GM21367 (cell line): ENCODE measurements at regions not wholly inside any gene's neighbourhood (a gene's known extent, or its start where the extent isn't known, plus 50 kb on each side); places are given as distances from the start of the nearest gene placed in this dataset.

Experiments
- ATAC-seq: cut with Tn5 transposase; IDR thresholded peaks from one replicate; pipeline ENCODE4 v1.9.1; 2021; ENCODE audit not compliant: unreplicated experiment

DNA sequence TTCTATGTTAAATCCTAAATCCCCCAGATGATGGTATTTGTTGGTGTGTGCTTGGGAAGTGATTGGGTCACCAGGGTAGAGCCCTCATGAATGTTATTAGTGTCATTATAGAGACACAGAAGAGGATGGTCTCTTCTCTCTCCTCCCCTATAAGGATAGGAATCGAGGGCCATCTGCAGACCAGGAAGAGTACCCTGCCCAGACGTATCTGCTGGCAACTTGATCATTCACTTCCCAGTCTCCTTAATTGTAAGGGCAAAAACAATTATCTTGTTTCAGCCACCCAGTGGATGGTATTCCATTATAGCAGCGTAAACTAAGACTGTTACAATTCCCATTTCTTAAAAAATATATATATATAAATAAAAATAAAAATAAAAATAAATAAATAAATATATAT lies 892.2 kb downstream of the SI start:
- no peak for ATAC-seq

DNA sequence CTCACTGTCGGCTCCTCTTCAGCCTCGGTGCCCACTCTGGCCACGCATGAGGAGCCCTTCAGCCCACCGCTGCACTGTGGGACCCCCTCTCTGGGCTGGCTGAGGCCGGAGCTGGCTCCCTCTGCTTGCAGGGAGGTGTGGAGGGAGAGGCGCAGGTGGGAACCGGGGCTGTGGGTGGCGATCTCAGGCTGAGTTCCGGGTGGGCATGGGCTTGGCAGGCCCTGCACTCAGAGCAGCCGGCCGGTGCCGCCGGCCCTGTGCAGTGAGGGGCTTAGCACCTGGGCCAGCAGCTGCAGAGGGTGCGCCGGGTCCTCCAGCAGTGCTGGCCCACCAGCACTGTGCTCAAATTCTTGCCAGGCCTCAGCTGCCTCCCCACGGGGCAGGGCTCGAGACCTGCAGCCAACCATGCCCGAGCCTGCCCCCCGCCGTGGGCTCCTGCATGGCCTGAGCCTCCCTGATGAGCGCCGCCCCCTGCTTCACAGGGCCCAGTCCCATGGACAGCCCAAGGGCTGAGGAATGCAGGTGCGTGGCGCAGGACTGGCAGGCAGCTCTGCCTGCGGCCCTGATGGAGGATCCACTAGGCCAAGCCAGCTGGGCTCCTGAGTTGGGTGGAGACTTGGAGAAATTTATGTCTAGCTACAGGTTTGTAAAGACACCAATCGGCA lies 899.1 kb downstream of the SI start:
- no peak for ATAC-seq

DNA sequence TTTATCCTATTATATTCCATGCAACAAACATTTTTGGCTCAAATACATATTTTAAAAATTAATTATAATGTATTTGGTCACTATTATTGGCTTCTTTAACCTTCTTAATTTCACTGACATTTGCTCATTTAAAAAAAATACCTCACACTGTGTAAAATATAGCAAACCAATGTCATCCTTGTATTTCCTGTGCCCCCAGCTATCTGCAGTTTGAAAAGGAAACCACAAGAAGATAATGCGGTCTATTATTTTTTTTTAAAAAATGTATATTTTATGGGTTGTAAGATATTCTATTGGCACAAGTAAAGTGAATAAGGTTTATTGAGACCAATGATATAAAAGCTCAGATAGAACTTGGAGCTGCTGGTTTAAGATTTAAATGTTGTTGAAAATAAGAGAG lies 904.2 kb downstream of the SI start:
- ATAC-seq, result no peak

DNA sequence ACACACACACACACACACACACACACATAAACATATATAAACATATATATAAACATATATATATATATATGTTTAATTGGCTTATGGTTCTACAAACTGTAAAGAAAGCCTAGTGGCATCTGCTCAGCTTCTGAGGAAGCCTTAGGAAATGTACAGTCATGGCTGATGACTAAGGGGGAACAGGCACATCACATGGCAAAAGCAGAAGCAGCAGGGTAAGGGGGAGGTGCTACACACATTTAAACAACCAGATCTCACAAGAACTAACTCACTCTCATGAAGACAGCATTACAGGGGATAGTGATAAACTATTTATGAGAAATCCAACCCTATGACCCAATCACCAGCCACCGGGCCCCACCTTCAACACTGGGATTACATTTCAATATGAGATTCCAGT lies 922.9 kb downstream of the SI start:
- no peak for ATAC-seq

DNA sequence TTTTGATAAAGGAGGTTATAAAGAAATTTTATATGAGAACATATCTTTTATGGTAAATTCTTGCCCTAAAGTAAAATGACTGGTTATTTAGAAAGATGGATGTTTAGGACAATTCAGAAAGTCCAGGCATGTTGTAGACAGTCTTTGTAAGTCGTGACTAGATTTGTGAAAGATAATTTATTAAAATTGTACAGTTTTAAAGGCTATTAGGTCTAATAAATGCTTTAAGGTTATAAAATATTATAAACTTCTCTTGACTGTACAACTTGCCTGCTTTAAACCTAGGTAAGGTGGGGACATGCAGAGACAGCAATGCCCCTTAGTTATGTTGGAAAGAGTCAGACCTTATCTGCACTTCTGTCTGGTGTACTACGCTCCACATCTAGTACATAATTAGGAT lies 933.5 kb downstream of the SI start:
- ATAC-seq, result no peak

DNA sequence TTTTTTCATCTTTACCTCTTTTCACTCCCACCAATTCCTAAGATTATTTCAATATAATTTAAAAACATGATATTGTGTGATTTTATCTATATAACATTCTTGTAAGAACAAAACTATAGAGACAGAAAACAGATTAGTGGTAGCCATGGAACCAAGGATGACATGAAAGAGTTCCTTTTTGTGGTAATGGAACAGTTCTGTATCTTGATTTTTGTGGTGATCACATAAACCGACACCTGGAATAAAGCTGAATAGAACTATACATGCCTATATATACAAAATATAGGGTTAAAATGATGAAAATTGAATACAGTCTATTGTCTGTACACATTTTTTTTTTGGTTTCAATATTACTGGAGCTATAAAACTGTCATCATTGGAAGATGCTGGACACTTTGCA lies 945.4 kb downstream of the SI start:
- no peak for ATAC-seq

DNA sequence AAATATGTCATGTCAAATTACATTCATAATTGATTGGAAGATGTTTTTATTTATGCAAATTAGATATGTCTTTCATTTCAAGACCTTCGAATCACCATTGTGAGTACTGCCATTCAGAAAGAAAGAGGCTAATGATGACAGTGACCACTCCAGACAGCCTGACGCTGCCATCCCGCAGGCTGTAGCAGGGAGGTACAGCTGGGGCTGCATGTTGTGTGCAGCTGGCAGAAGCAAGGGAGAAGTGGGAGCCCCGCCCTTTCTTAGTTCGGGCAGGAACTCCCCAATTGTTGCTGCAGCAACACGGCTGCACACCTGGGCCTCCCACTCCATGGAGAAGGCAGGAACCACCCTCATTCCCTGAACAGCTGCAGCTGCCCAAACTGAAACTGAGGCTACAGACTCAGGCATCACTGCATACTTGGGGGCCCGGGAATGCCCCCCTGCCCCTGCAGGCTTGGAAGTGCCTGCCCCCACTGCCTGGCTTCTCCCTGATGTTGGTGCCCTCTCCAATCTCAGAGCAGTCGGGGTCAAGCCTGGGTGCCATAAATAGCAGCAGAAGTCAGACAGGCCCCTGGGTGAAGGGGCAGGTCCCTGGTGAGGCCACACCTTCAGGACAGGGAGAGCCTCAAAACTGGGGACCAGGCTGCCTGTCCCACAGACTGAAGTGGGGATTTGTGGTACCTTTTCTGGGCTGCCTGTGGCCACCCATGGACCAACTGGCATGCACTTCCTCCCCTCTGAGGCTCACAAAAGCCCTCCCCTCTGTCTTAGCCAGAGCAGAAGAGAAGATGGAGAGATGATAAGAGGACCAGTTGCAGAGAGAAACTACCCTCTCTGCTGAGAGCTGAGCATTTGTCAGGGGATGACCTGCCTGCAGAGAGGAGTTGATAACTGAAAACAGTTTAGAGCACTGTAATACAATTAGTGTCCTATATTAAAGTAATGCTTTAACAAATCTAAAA lies 964.6 kb downstream of the SI start:
- no peak for ATAC-seq

DNA sequence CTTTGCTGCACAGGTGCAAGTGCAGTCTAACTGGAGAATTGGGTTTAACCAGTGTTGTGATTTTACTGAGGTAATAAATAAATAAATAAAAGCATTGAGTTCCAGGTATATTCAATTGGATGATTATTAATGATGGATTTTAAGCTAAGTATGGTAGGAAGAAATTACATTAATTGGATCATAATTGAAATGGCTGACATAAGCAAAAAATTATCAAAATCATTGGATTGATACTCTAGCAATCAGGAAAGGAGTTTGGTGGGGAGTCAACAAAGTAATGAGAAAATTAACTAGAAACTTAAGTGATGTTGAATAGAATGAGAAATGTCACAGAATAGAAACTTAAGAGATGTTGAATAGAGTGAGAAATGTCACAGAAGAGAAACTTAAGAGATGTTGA lies 981.9 kb downstream of the SI start:
- no peak for ATAC-seq

DNA sequence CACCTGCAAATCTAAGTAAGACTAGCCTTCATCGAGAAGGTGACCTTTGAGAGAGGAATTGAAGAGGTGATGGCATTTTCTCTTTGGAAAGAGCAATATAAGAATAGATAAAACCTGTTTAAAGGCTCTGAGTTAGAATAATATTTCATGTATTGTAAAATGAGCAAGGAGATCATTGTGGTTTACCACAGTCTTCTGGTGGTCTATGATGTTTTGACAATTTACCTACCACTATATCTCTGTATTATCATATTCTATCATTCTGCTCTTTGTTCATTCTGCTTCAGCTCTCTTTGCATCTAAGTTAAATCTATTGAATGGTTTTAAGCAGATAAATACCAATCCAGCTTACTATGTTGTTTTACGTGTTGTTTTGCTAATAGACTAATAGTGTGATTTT lies 982.3 kb downstream of the SI start:
- no peak for ATAC-seq

DNA sequence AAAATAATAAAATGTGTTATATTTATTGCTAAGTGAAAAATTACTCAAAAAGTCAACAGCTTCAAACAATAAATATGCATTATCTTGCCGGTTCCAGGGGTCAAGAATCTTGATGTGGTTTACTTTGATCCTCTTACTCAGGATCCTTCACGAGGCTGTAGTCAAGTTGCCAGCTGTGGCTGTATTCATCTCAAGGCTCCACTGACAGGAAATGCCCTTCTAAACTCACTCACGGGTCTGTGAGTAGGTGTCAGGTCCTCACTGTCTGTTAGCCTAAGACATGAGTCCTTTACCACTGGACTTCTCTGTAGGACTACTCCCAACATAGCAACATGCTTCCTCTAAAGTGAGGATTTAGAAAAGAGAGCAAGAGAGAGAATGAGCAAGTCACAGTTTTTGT lies 983.0 kb downstream of the SI start:
- no peak for ATAC-seq

DNA sequence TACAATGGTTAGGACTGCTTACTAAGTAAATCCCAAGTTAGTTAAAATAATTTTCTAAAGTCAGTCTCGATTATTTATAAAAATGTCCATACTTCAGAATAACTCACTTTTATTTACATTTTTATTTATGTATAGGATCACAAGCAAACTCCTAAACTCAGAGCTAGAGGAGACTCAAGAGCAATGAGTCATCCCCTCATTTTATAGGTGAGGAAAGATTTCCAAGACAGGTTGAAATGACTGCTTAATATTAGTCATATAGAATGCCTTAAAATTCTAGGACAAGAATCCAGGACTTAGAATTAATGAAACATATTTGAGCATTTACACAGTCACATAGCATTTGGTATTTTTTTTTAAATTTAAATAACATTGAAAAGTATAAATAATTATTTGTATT lies 983.8 kb downstream of the SI start:
- ATAC-seq, result no peak

DNA sequence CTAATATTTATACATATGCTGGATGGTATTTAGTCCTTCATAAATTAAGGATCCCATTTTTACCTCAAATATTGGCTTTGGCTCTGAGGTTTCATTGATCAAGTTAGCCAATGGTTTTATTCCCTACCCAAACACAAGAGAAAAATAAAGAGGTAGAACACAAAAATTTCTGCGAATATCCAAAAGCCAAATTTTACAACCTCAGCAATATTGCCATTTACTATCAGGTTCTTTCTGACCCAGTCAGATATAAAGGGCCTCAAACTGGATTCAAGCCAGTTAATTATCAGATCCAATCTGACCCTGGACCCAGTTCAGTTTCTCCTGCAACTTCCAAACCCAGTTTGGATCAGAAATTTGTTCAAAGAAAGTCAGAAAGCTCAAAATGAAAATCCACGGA lies 998.1 kb downstream of the SI start:
- no peak for ATAC-seq

DNA sequence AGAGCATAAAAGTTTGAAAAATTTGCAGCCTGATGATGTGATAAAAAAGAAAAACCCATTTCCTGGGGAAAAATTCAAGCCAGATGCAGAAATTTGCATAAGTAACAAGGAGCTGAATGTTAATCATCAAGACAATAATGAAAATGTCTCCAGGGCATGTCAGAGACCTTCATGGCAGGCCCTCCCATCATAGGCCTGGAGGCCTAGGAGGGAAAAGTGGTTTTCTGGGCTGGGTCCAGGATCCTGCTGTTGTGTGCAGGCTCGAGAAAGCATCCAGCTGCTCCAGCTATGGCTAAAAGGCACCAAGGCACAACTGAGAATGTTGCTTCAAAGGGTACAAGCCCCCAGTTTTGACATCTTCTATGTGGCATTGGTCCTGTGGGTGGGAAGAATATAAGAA lies 1014.0 kb downstream of the SI start:
- no peak for ATAC-seq

DNA sequence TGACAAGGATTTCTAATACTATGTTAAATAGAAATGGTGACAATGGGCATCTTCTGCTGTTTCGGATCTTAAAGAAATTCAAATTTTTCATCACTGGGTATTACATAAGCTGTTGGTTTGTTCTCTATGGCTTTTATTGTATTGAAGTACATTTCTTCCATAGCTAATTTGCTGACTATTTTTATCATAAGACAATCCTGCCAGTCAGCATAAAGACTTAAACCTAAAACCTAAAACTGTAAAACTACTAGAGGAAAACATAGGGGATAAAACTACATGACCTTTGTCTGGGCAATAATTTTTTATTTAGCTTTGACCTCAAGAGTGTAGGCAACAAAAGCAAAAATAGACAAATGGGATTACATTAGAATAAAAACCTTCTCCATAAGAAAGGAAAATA lies 1017.4 kb downstream of the SI start:
- ATAC-seq, result no peak

DNA sequence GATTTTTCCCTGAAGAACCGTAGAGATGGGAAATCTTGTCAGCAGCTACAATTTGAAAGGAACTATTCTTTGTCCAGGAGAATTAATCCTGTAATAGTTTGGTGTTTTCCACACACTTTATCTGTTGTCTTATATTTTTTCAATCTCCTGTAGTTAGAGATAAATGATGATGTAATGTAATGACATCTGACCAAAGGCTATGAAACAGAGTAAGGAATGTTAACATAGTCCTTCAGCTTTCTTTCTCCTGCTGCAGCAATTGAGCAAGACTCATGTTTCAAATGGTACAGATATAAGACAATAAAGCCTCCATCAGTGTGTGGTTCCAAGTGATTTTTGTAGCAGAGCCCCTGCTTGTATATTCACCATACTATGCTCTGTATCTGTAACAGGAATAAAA lies 1028.4 kb downstream of the SI start:
- ATAC-seq, result no peak

DNA sequence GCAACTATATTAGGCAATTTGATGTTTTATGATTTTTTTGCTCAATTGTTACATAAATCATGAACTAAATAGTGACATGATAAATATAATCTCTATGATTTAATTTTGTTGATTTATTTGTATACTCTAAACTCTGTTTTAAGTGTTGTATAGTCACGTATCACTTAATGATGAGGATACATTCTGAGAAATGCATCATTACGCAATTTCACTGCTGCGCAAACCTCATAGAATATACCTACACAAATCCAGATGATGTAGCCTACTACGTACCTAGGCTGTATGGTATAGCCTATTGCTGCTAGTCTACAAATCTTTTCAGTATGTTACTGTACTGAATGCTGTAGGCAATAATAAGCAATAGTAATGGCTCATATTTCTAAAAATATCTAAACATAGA lies 1029.8 kb downstream of the SI start:
- ATAC-seq, result no peak

DNA sequence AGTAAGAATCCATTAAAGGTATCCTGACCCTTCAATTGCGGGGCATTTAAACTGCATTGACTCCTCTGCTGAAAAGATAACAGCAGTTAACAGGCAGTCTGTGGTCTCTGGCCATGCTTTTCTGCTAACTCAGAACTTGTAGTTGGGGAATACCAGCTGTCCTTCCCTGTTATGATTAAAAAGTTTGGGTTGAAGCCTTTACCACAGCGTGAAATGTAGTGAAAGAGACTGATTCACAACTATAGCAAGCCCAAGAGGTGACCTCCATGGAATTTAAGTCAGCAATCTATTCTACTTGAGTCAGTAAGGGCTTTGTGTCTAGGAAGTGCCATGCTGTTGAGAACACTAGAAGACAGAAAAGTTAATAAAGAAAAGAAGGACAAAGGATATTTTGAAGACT lies 1037.3 kb downstream of the SI start:
- no peak for ATAC-seq

DNA sequence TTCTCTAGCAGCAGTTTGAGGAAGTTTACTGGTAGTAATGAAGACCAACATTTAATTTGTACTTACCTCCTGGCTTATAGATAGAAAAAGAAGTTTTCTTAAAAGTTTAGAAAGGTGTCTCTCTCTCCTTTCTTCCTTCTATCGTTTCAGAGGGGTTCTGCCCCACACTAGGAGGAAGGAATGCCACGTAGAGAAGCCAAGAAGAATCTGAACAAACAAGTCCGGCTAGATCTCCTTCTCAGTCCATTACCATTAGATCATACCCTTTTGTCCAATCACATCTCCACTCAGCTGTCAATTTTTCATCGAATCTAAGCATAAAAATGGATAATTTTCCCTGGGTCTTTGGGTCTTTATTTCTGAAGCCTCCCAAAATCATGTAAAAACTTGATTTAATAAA lies 1048.1 kb downstream of the SI start:
- no peak for ATAC-seq

DNA sequence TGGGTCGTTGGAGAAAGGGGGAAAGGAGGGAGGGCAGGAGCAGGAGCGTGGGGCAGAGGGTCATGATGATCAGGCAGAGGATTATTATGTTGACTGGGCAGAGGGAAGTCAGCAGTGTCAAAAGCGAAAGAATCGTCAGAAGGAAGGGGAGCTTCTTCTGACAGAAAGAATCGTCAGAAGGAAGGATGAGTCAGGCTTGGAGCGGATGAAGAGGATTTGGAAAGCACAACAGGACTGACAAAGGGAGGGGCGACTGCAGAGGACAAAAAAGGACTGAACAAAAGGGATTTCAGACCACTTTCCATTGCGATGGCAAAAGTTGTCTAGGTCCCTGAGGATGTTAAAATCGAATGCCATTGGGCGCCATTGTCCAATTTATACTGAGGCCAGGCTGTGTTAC lies 1053.5 kb downstream of the SI start:
- ATAC-seq, result no peak

DNA sequence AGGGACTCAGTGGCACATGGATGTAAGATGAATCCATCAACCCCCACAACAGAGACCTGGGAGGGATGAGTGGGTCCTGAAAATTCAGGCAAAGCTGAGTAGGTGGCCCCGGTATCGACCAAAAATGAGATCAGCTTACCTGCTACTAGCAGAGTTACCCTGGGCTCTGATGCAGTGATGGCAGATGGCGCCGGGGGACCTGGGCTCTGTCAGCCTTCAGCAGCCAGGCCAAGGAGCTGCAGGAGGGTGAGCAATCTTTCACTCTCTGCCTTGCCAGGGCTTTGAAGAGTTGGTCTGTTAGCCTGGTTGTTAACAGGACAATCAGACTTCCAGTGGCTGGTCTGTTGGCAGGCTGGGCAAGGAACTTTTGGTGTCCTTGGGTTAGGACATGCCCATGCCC lies 1054.8 kb downstream of the SI start:
- no peak for ATAC-seq

DNA sequence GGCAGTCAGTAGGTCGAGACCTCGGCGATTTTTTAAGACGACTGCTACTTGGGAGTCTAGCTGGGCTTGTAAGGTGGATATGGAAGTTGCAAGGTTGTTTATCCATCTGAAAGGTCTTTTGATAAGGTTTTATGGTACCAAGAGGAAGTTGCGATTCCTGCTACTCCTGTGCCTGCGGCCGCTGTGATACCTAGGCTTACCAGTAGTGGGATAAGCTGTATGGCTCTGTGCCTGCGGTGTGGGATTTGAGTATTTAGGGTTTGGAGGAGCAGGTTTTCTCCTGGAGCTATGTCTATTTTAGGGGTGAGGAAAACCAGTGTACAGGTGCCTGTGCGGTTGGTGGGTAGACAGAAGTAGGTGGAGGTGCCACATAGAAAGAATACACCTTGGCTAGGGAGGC lies 1059.8 kb downstream of the SI start:
- ATAC-seq, result no peak

DNA sequence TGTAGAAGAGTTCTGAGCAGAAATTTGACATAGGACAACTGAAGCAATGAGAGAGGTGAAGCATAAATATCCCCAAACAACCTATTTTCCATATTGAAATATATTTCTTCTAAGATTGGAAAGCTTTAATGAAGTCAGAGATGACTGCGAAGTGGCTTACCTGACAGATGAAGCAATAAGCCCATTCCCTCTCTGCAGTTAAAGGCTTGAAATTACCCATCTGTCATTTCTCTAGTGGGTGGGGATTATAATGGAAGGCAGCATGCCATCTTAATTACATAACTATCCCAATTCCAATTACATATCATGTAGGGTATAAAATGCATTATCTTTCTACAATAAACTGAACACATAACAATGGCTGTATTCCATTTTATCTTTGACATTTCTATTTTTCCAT lies 1070.5 kb downstream of the SI start:
- no peak for ATAC-seq

DNA sequence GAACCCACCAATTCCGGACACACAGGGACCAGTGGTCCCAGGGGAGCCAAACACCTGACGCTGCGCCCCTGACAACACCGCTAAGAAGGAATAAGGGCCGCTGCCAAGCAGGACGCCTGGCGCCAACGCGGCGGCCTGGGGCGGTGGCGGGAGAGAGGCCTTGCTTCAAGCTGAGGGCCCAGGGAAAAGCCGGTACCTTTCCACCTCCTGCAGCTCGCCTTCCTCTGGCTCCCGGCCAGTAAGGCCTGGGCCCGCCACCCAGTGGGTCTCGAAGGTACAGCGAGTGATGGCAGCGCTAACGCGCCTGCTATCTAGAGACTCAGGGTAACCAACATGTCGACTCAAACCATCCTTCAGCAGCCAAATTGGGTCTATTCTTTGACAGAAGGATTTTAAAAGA lies 1074.1 kb downstream of the SI start:
- ATAC-seq, result no peak
